ENCODE measurements at regions not wholly inside any gene's neighbourhood (a gene's known extent, or its start where the extent isn't known, plus 50 kb on each side); places are given as distances from the start of the nearest gene placed in this dataset.

DNA sequence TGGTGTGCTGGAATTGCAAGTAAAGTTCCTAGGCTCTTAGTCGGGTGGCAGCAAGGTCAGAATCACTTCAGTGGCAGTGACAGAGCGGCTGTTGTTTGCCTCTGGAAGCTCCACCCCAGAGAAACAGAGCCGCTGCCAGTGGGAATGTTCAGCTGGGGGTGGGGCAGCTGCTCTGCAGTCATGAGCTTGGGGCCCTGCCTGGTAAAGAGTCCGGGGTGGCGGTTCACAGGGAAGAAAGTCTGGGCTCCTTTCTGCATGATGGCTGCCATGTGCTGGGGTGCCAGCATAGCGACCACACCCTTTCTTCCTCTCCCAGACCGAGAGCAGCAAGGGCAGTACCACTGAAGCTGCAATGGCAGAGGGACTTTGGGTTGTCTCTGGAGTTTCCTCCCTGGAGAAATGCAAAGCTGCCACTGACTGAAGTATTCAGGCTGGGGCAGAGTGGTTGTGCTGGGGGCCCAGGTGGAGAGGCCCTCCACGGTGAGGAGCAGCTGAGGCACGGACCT lies 108.8 kb upstream of the CENPE start:
- TF ChIP-seq CTCF (conservative IDR thresholded peaks at IDR 0.05; ENCODE audit: low read depth in 2 of 2), result no peak
- TF ChIP-seq, protein P1, sequence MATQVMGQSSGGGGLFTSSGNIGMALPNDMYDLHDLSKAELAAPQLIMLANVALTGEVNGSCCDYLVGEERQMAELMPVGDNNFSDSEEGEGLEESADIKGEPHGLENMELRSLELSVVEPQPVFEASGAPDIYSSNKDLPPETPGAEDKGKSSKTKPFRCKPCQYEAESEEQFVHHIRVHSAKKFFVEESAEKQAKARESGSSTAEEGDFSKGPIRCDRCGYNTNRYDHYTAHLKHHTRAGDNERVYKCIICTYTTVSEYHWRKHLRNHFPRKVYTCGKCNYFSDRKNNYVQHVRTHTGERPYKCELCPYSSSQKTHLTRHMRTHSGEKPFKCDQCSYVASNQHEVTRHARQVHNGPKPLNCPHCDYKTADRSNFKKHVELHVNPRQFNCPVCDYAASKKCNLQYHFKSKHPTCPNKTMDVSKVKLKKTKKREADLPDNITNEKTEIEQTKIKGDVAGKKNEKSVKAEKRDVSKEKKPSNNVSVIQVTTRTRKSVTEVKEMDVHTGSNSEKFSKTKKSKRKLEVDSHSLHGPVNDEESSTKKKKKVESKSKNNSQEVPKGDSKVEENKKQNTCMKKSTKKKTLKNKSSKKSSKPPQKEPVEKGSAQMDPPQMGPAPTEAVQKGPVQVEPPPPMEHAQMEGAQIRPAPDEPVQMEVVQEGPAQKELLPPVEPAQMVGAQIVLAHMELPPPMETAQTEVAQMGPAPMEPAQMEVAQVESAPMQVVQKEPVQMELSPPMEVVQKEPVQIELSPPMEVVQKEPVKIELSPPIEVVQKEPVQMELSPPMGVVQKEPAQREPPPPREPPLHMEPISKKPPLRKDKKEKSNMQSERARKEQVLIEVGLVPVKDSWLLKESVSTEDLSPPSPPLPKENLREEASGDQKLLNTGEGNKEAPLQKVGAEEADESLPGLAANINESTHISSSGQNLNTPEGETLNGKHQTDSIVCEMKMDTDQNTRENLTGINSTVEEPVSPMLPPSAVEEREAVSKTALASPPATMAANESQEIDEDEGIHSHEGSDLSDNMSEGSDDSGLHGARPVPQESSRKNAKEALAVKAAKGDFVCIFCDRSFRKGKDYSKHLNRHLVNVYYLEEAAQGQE (IDR thresholded peaks at IDR 0.05; ENCODE audit: unreplicated experiment), result no peak
